ENCODE measurements at regions not wholly inside any gene's neighbourhood (a gene's known extent, or its start where the extent isn't known, plus 50 kb on each side); places are given as distances from the start of the nearest gene placed in this dataset.

DNA sequence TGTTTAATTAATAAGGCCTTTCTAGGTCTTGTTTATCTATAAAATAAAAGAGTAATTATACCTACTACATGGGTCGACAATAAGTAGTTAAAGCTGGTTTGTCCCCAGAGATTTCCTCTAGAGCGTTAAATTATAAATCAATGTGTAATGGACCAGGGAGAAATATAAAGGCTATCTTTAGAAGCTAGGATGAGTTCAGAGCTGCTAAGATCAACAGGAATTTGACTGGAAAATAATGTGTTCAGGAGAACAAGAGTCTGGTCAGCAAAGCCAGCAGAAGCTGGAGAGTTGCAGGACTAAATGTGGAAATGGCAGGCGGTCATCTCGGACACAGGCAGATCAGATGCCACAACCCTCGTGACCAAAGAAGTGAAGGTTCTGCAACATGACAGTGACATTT lies 428.8 kb downstream of the EPM2A start:
- no peak for DNase-seq (ENCODE audit: low read depth in 2 of 2)

- no peak for DNase-seq (ENCODE audit: low read depth in 2 of 2)
Measured at GRCh38 chr6:145309842-145310535, 425.3 kb downstream of the EPM2A start.

DNA sequence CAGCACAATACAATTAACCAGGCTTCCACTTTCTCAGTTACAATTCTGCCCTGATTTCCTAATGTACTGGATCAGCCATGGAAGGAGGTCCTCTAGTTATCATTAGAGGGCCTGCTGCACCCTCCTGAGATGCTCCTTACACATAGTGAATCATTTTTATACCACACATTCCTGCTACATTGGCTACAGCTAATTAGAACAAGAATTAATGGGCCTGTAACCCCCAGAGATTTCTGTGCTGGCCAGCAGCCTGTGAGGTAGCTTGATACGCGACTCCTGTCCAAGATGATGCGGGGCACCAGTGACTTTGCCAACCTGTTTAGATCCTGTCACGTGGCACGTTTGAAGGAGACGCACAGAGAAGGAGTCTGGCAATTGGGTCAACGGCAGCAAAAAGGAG lies 422.8 kb downstream of the EPM2A start:
- DNase-seq (ENCODE audit: low read depth in 2 of 2) = no peak

GRCh38 chr6:145313041-145313855 lies 422.1 kb downstream of the EPM2A start:
- no peak for DNase-seq (ENCODE audit: low read depth in 2 of 2)

DNA sequence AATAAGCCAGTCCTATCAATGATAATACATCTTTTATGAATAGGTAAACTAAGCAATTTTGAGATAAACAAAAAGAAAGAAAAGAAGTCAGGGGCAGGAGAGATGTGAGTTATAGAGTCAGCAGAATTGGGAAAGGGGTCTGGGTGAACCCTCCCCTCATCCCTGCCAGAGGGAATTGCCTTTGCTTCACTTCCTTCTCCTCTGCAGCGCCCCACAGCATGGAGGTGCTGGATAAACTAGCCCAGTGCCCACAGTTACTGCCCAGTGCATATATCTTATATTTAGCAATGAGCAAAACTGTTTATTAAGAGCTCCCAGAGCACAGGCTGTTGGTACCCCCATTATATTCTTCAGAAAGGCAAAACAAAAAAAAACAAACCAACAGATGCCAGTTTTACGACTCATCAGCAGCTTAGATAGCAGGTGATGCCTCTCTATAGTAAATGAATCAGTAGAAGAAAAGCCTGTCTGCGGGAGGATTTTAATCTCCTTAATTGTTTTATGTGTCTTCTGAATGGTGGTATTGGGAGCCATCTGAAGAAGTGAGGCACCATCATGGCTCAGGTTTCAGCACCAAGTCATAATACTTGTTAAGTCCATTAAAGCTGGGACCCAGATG lies 419.2 kb downstream of the EPM2A start:
- no peak for DNase-seq (ENCODE audit: low read depth in 2 of 2)

- DNase-seq (ENCODE audit: low read depth in 2 of 2) = no peak
Measured at GRCh38 chr6:145318952-145319351, 416.4 kb downstream of the EPM2A start.

GRCh38 chr6:145319605-145320004 lies 415.7 kb downstream of the EPM2A start:
- no peak for DNase-seq (ENCODE audit: low read depth in 2 of 2)

DNA sequence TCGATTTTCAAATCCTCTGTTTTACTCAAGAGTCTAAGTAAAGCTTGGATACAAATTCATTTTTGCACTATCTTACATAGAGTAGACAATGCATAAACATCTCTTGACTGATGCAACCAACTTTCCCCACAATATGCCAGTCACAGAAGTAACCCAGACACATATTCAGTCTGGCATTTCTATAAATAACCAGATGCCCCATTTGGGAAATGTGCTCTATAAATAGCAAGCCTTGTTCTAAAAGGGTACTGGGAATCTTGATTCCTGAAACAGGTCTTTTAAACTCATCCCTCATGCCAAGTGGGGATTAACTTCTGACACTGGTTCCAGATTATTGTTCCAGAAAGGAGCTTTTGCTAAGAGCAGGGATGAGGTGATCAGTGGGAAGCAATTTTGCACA lies 411.7 kb downstream of the EPM2A start:
- no peak for DNase-seq (ENCODE audit: low read depth in 2 of 2)

DNA sequence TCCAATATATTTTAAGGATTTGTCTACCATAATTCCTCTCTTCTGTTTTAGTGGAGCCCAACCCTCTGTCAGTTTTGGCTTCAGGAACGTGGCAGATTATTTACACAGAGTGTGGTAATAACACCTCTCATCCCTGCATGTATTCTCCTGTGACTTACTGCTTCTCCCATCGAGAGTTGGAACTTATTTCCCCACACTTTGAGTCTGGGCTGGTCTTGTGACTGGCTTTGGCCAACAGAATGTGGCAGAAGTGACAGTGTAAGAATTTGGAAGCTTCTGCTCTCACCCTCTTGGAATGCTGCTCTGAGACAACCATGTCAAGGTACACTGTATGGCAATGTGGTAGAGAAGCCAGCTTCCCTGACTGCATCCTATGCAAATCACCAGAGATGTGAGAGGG lies 407.7 kb downstream of the EPM2A start:
- no peak for DNase-seq (ENCODE audit: low read depth in 2 of 2)

DNA sequence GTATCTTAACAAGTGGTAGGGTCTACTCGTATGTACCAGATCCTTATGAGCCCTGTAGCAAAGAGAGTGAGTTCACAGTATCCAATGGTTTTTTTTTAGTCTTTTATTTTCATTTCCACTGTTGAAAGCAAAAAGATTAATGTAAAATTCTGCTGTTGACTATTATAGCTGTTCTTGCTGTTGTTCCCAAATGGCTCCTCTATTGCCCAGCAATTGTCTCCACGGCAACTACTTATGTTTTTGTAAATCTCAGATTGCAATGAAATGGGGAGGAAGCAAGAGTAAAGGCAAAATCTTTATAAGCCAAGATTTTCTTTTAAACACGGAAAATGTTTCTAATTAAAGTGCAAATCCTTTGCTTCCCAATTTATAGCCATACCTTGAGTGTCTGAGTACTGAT lies 406.1 kb downstream of the EPM2A start:
- DNase-seq (ENCODE audit: low read depth in 2 of 2) = no peak

DNA sequence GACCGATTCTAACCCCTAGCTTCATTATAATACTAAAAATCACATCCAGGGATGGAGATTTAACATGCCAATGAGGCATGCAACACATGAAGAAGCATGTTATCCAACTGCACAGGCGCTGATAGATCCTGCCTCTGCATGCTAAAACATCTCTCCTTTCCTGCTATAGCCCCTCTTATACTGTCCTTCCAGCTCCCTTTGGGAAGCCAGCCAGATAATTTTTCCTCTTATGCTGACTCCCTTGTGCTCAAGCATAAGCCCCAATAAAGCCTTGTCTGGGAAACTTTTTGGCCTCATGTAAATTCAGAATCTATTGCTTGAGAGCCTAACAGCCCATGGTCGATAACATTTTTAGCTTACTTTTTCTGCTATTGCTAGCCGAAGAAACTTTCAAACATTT lies 404.3 kb downstream of the EPM2A start:
- DNase-seq (ENCODE audit: low read depth in 2 of 2) = no peak

GRCh38 chr6:145332011-145332410 lies 403.3 kb downstream of the EPM2A start:
- no peak for DNase-seq (ENCODE audit: low read depth in 2 of 2)

DNA sequence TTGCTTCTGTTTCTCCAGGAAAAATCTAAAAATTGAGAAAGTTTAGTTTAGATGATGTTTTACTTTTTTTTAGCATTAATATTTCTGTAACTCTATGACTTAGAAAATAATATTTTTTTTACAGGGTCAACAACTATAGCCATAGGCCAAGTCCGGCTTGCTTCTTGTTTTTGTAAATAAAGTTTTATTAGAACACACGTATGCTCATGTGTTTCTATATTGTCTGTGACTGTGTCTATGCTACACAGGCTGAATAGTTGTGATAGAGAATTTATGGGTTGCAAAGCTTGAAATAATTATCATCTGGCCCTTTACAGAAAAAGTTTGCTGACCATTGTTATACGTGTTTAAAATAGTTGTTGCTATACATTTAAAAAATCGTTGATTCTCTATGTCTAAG lies 399.2 kb downstream of the EPM2A start:
- no peak for DNase-seq (ENCODE audit: low read depth in 2 of 2)

- no peak for DNase-seq (ENCODE audit: low read depth in 2 of 2)
Measured at GRCh38 chr6:145339089-145339488, 396.2 kb downstream of the EPM2A start.

- DNase-seq (ENCODE audit: low read depth in 2 of 2) = no peak
Measured at GRCh38 chr6:145340256-145340655, 395.1 kb downstream of the EPM2A start.

DNA sequence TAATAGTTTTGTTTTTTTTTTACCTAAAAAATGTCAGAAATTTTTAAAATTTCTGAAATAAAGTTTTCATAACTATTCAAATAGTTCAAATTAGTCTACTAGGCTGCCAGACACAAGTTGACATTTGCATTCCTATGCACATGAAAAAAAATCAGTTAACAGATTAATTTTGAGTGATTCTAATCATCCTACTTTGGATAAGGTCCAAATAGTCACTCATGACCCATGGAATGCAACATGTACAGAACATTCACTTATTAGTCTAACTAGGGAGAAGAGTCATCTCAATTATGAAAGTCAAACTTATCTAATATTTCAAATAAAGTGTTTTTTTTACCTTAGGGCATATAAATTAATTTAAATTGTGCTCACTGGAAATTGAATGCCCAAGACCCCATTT lies 390.2 kb downstream of the EPM2A start:
- no peak for DNase-seq (ENCODE audit: low read depth in 2 of 2)

GRCh38 chr6:145347216-145347615 lies 388.1 kb downstream of the EPM2A start:
- DNase-seq (ENCODE audit: low read depth in 2 of 2) = no peak

DNA sequence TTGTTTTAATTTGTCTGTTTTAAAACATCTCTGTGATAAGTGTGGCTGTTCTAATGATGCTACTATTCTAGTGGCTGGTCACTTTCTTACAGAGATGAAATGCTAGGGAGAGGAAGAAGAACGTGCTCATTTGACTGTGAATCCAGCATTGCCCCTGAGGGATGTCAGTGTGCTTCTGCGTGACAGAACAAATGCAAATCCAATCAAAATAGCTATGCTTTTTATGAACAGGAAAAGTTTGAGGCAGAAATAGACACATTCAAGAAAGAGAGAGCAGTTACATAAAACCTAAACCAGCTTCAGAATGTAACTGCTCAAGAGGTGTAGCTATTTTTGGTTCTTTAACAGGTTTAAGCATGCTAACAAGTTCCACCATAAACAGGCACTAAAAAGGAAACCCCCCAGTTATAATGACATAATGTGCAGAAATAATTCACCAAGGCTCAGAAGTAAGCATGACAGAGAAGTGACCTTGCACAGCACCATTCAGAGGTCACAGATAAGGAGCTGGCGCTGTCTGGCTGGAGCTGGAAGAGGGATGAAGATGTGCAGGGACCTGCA lies 385.3 kb downstream of the EPM2A start:
- DNase-seq (ENCODE audit: low read depth in 2 of 2) = no peak

- no peak for DNase-seq (ENCODE audit: low read depth in 2 of 2)
Measured at GRCh38 chr6:145350928-145351327, 384.4 kb downstream of the EPM2A start.

DNA sequence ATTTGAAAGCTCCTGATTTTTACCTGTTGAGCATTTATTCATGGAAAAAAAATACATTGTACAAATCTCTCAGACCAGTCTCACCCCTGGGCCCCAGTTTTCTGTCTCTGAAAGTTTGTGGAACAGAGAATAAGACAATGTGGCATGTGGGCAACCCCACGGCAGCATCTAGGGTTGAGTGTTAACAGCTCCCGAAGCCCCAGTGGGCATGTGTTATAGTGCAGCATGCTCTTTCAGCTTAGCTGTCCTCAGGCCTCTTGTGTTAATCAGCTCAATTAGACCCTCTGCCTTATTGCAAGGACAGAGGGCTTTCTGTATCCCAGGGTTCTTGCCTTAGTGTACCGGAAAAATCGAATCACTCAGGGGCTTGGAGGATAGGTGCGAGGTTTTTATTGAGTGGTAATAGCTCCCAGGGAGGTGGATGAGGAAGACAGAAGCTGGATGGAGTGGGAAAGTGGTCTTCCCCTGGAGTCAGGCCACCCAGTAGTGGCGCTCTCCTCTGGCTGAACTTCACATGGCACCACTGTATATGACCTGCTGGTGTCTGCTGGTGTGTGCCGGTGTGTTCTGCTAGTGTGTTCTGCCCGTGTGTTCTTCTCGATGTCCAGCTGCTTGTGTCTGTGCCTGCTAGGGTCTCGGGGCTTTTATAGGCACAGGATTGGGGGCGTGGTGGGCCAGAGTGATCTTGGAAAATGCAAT lies 382.8 kb downstream of the EPM2A start:
- no peak for DNase-seq (ENCODE audit: low read depth in 2 of 2)

- no peak for DNase-seq (ENCODE audit: low read depth in 2 of 2)
Measured at GRCh38 chr6:145360865-145361264, 374.5 kb downstream of the EPM2A start.

DNA sequence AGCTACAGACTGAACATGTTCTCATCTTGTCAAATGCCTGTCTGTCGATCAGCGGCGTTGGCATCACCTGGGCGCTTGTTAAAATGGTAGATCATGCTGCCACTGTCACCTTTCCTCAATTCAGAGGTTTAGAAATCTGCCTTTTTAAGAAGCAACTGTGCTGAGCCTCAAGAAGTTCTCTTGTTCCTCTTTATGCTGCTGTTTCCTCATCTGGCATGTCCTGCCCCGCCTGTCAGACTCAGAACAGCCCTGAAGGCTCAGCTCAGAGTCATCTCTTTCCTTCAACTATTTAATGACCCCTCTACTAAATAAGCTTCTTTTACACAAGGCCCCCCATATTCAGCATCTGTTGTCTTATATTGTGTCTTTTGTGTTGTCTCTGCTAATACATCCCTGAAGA lies 368.2 kb downstream of the EPM2A start:
- DNase-seq (ENCODE audit: low read depth in 2 of 2) = no peak

All from stimulated activated CD4-positive, alpha-beta T cell treated with anti-CD3 and anti-CD28 coated beads, Interleukin-12 subunit alpha, Interleukin-12 subunit beta, amount 100 ng/mL, for 24 hours (primary cell).